Vagina (tissue), 2 donors: ENCODE measurements at regions not wholly inside any gene's neighbourhood (a gene's known extent, or its start where the extent isn't known, plus 50 kb on each side); places are given as distances from the start of the nearest gene placed in this dataset.

Experiments
- DNase-seq, 2 donors: peaks; one replicate each; pipeline ENCODE4 v3.0.0-alpha.2; 2017; ENCODE audit errors: extremely low spot score in 2 of 2
- H3K27ac ChIP-seq: fragments of 200-600 bp; sonication (generic); one replicate; pipeline ENCODE4 v1.5.1; 2019
- H3K27me3 ChIP-seq: fragments of 200-600 bp; sonication (generic); one replicate; pipeline ENCODE4 v1.5.1; 2019
- H3K36me3 ChIP-seq, 2 donors: fragments of 200-600 bp; sonication (generic); one replicate each; pipeline ENCODE4 v1.5.1; 2017 to 2019
- H3K4me1 ChIP-seq: fragments of 200-600 bp; sonication (generic); one replicate; pipeline ENCODE4 v1.5.1; 2019
- H3K4me3 ChIP-seq, 2 donors: fragments of 200-600 bp; sonication (generic); 1 replicate in 1 of 2; 2 replicates in 1 of 2; pipeline ENCODE4 v1.5.1; 2016 to 2019
- H3K9me3 ChIP-seq: fragments of 200-600 bp; sonication (generic); one replicate; pipeline ENCODE4 v1.5.1; 2019
- POLR2A ChIP-seq, 2 donors: fragments of 450-650 bp; IDR thresholded peaks; one replicate each; pipeline ENCODE4 v1.6.1; 2017; ENCODE audit warnings: antibody characterized with exemption in 2 of 2, mild to moderate bottlenecking in 2 of 2, moderate library complexity in 2 of 2
- POLR2AphosphoS5 ChIP-seq, 2 donors: sonication (generic); formaldehyde crosslinking; IDR thresholded peaks; one replicate each; pipeline ENCODE4 v1.9.0; 2017; ENCODE audit warnings: antibody characterized with exemption in 2 of 2, mild to moderate bottlenecking in 2 of 2, low read depth in 1 of 2; ENCODE audit not compliant: insufficient read depth in 1 of 2
- intact Hi-C: fragments of 100-400 bp; cut with DNase I; formaldehyde crosslinking; loops from one replicate; pipeline ENCODE4 v1.15.1; 2023
- TF ChIP-seq, protein P1 (sequence below), 3 experiments: fragments of 450-650 bp in 2 of 3; fragments of 200-600 bp in 1 of 3; sonication (generic) in 1 of 3; IDR thresholded peaks; one replicate each; pipeline ENCODE4 v1.5.1; 2017 to 2019; ENCODE audit warnings: antibody characterized with exemption in 3 of 3, mild to moderate bottlenecking in 2 of 3, moderate library complexity in 2 of 3

- DNase-seq: no peak
- H3K27ac ChIP-seq: no peak overlapping the region
Measured at GRCh38 chr2:67251741-67252140, 145.4 kb upstream of the ETAA1 start.

DNA sequence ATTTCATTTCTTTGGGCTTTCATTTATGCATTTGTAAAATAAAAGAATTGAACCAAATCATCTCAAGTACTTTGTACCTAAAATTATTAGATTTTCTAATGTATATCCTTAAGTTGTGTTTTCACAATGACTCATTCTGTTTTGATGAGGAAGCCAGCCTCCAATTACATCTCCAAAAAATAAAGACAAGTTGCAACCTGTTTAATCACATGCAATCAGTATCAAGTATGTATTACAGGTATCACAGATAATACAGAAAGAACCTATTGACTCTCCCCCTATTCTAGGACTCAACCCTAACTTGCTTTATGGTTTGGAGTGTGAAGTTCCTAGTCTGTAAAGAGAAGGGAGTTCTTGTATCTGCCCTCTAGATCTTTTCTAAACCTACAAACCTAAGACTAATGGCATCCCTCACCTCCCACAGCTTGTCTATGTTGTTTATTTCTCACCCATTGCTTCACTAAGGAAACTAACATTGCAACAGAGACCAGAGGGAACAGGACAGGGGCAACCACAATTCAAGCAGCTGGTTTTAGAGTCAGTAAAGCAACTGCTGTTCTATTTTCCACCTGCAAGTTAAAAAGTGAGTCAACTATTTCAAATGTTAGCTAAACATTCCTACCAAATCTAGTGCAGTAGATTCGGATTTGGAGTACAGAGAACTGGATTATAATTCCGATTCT is 141.1 kb upstream of the ETAA1 start:
- H3K36me3 ChIP-seq: no peaks in the 10 kb centered on the region
- no peaks in the 10 kb centered on the region for H3K27me3 ChIP-seq
- no peaks in the 10 kb centered on the region for H3K9me3 ChIP-seq
- H3K4me3 ChIP-seq: no peak overlapping the region
- intact Hi-C loops: no loop called here
- no peak overlapping the region for H3K27ac ChIP-seq
- DNase-seq: no peak
- H3K4me1 ChIP-seq: peaks cover 4% of the 10 kb centered on the region
- TF ChIP-seq, protein P1, sequence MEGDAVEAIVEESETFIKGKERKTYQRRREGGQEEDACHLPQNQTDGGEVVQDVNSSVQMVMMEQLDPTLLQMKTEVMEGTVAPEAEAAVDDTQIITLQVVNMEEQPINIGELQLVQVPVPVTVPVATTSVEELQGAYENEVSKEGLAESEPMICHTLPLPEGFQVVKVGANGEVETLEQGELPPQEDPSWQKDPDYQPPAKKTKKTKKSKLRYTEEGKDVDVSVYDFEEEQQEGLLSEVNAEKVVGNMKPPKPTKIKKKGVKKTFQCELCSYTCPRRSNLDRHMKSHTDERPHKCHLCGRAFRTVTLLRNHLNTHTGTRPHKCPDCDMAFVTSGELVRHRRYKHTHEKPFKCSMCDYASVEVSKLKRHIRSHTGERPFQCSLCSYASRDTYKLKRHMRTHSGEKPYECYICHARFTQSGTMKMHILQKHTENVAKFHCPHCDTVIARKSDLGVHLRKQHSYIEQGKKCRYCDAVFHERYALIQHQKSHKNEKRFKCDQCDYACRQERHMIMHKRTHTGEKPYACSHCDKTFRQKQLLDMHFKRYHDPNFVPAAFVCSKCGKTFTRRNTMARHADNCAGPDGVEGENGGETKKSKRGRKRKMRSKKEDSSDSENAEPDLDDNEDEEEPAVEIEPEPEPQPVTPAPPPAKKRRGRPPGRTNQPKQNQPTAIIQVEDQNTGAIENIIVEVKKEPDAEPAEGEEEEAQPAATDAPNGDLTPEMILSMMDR (IDR thresholded peaks at IDR 0.05): no peak
- TF ChIP-seq POLR2AphosphoS5 (IDR thresholded peaks at IDR 0.05; ENCODE audit: insufficient read depth in 1 of 2, low read depth in 1 of 2): peak in 1 of 2 donors; percentile 41
- no peak for TF ChIP-seq POLR2A (IDR thresholded peaks at IDR 0.05)

More at GRCh38 chr2:67251741-67252140, 145.4 kb upstream of the ETAA1 start:
- Histone ChIP-seq H3K4me3 (no peak overlapping the region), H3K9me3 (no peaks in the 10 kb centered on the region), H3K36me3 (no peaks in the 10 kb centered on the region), H3K27me3 (no peaks in the 10 kb centered on the region), H3K4me1 (no peaks in the 10 kb centered on the region)
- no peak for TF ChIP-seq POLR2AphosphoS5 (IDR thresholded peaks at IDR 0.05; ENCODE audit: insufficient read depth in 1 of 2, low read depth in 1 of 2)
- no peak for TF ChIP-seq POLR2A (IDR thresholded peaks at IDR 0.05)
- TF ChIP-seq, protein P1 (IDR thresholded peaks at IDR 0.05): no peak
- intact Hi-C loops: no loop called here

- H3K27me3 ChIP-seq: no peaks in the 10 kb centered on the region
- no peak overlapping the region for H3K27ac ChIP-seq
- H3K9me3 ChIP-seq: no peaks in the 10 kb centered on the region
- intact Hi-C loops: no loop called here
- H3K36me3 ChIP-seq: no peaks in the 10 kb centered on the region
- no peak for DNase-seq
- TF ChIP-seq POLR2AphosphoS5 (IDR thresholded peaks at IDR 0.05; ENCODE audit: insufficient read depth in 1 of 2, low read depth in 1 of 2) (no peak), POLR2A (IDR thresholded peaks at IDR 0.05) (no peak)
- TF ChIP-seq, protein P1 (IDR thresholded peaks at IDR 0.05): no peak
- peaks cover 4% of the 10 kb centered on the region for H3K4me1 ChIP-seq
- no peak overlapping the region for H3K4me3 ChIP-seq
Measured at GRCh38 chr2:67256892-67257291, 140.2 kb upstream of the ETAA1 start.

GRCh38 chr2:67258122-67258521 is 139.0 kb upstream of the ETAA1 start:
- no peaks in the 10 kb centered on the region for H3K9me3 ChIP-seq
- TF ChIP-seq POLR2AphosphoS5 (IDR thresholded peaks at IDR 0.05; ENCODE audit: insufficient read depth in 1 of 2, low read depth in 1 of 2): no peak
- TF ChIP-seq, protein P1 (IDR thresholded peaks at IDR 0.05): no peak
- no peak overlapping the region for H3K27ac ChIP-seq
- H3K27me3 ChIP-seq: no peaks in the 10 kb centered on the region
- H3K4me1 ChIP-seq: peaks cover 4% of the 10 kb centered on the region
- no peak overlapping the region for H3K4me3 ChIP-seq
- H3K36me3 ChIP-seq: no peaks in the 10 kb centered on the region
- no peak for DNase-seq
- intact Hi-C loops: no loop called here

DNA sequence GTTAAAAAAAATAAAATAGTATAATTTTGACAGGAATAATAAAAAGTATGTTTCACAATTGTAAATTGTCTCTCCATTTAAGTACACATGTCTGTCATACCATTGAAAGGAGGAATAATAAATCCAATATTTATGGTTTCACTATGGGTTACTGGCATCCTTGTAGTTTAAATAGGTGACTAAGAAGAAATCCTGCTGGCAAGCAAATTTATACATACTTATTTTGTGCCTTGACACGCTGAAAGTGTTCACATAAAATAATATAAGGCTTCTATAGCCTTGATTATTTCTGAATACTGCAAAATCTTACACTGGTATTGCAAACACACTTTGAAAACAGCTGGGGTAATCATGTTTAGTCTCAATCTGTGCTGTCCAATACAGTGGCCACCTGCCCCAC is 138.3 kb upstream of the ETAA1 start:
- Histone ChIP-seq H3K4me1 (peaks cover 4% of the 10 kb centered on the region), H3K36me3 (no peaks in the 10 kb centered on the region), H3K9me3 (no peaks in the 10 kb centered on the region), H3K4me3 (no peak overlapping the region), H3K27me3 (no peaks in the 10 kb centered on the region), H3K27ac (peak overlapping the region; percentile 27)
- intact Hi-C loops: no loop called here
- TF ChIP-seq, protein P1 (IDR thresholded peaks at IDR 0.05): no peak
- no peak for DNase-seq
